ENCODE measurements at regions not wholly inside any gene's neighbourhood (a gene's known extent, or its start where the extent isn't known, plus 50 kb on each side); places are given as distances from the start of the nearest gene placed in this dataset.

GRCh38 chr5:124330595-124331220, 415.7 kb downstream of the ZNF608 start:
- H3K27ac ChIP-seq = no peak overlapping the region
- TF ChIP-seq ZFX (IDR thresholded peaks at IDR 0.05; ENCODE audit: borderline replicate concordance) (no peak), CTCF (IDR thresholded peaks at IDR 0.05) (no peak)

GRCh38 chr5:124328201-124328600, 418.2 kb downstream of the ZNF608 start:
- TF ChIP-seq CTCF (IDR thresholded peaks at IDR 0.05) (no peak), ZFX (IDR thresholded peaks at IDR 0.05; ENCODE audit: borderline replicate concordance) (no peak)
- H3K27ac ChIP-seq = no peak overlapping the region

GRCh38 chr5:124318661-124319060, 427.8 kb downstream of the ZNF608 start:
- no peak overlapping the region for H3K27ac ChIP-seq
- TF ChIP-seq ZFX (IDR thresholded peaks at IDR 0.05; ENCODE audit: borderline replicate concordance) (no peak), CTCF (IDR thresholded peaks at IDR 0.05) (no peak)

GRCh38 chr5:124317451-124317850, 429.0 kb downstream of the ZNF608 start:
- TF ChIP-seq ZFX (IDR thresholded peaks at IDR 0.05; ENCODE audit: borderline replicate concordance) (no peak), CTCF (IDR thresholded peaks at IDR 0.05) (no peak)
- no peak overlapping the region for H3K27ac ChIP-seq

GRCh38 chr5:124315741-124316415, 430.6 kb downstream of the ZNF608 start:
- TF ChIP-seq ZFX (IDR thresholded peaks at IDR 0.05; ENCODE audit: borderline replicate concordance) (no peak), CTCF (IDR thresholded peaks at IDR 0.05) (no peak)
- no peak overlapping the region for H3K27ac ChIP-seq

- H3K27ac ChIP-seq = no peak overlapping the region
- no peak for TF ChIP-seq CTCF (IDR thresholded peaks at IDR 0.05)
Observed at GRCh38 chr5:124310453-124310852, 436.0 kb downstream of the ZNF608 start.

GRCh38 chr5:124309241-124309980, 437.0 kb downstream of the ZNF608 start:
- TF ChIP-seq CTCF (IDR thresholded peaks at IDR 0.05) (no peak), ZFX (IDR thresholded peaks at IDR 0.05; ENCODE audit: borderline replicate concordance) (no peak)
- no peak overlapping the region for H3K27ac ChIP-seq

All from 22Rv1 (cell line).